NT2/D1 (cell line): ENCODE measurements at regions not wholly inside any gene's neighbourhood (a gene's known extent, or its start where the extent isn't known, plus 50 kb on each side); places are given as distances from the start of the nearest gene placed in this dataset.

Source experiments
- DNase-seq: peaks from one replicate; pipeline ENCODE4 v3.0.0-alpha.2; 2011; ENCODE audit warnings: low read depth, low spot score
- H3K27me3 ChIP-seq: 2 replicates; pipeline ENCODE4 v1.6.0; 2011; ENCODE audit warnings: mild to moderate bottlenecking; ENCODE audit not compliant: insufficient read length, insufficient read depth
- H3K36me3 ChIP-seq: 2 replicates; pipeline ENCODE4 v1.6.1; 2011; ENCODE audit warnings: mild to moderate bottlenecking, low read length, mixed read lengths; ENCODE audit not compliant: insufficient read depth, insufficient read length
- H3K4me1 ChIP-seq: 2 replicates; pipeline ENCODE4 v1.5.1; 2011; ENCODE audit not compliant: insufficient read depth, insufficient read length
- H3K4me3 ChIP-seq: 2 replicates; pipeline ENCODE4 v1.5.1; 2011; ENCODE audit warnings: low read depth; ENCODE audit not compliant: insufficient read length
- H3K9ac ChIP-seq: 2 replicates; pipeline ENCODE4 v1.6.0; 2011; ENCODE audit warnings: low read depth; ENCODE audit not compliant: insufficient read length
- H3K9me3 ChIP-seq: 2 replicates; pipeline ENCODE4 v1.5.1; 2011; ENCODE audit warnings: mild to moderate bottlenecking, low read length; ENCODE audit not compliant: insufficient read depth
- SUZ12 ChIP-seq: IDR thresholded peaks from 2 replicates; pipeline ENCODE4 v1.6.1; 2011; ENCODE audit not compliant: insufficient read length, insufficient read depth; ENCODE audit errors: extremely low read depth
- YY1 ChIP-seq: IDR thresholded peaks from 2 replicates; pipeline ENCODE4 v1.6.1; 2011; ENCODE audit not compliant: insufficient read length, insufficient read depth
- ZNF274 ChIP-seq: IDR thresholded peaks from 2 replicates; pipeline ENCODE4 v1.6.1; 2011; ENCODE audit warnings: mild to moderate bottlenecking, low read depth, low read length

DNA sequence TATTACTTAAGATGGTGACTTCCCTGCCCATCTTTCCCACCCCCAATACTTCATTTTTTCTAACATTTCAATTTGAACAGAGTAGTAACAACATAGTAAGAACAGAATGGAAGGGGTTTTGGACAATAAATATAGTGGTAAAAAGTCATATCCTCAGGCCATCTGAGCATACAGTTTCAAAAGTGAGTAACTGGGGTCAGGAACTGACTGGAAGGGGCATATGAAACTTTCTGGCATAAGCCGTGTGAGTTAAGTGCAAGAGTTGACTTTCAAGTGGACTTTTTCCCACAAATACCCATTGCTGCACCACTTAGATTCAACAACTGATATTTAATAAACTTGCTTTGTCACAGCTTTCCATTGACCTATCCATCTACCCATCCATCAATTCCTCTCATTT lies 153.5 kb upstream of the IL12A start:
- DNase-seq = no peak
- no peak overlapping the region for H3K4me3 ChIP-seq
- no peaks in the 10 kb centered on the region for H3K36me3 ChIP-seq
- TF ChIP-seq SUZ12 (no peak), YY1 (no peak), ZNF274 (no peak)
- H3K9ac ChIP-seq = no peak overlapping the region
- no peaks in the 10 kb centered on the region for H3K4me1 ChIP-seq
- H3K9me3 ChIP-seq = no peaks in the 10 kb centered on the region
- H3K27me3 ChIP-seq = no peaks in the 10 kb centered on the region

DNA sequence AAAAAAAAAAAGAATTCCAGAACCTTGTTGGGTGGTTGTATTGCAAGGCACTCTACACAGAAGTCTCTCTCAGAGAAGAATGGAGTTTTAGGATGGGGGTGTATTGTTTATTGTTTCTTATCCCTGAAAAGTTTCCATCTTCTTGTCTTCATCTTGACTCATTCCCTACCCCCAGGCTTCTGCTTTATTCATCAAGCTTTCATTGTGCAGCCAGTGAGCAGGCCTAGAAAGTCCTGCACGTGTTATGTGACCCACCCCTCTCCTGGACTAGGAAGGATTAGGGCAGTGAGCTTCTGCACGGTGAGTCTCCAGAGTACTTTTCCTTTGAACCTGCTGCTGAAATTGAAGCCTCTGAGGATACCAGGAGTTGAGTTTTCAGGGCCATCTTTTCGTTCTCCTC lies 150.9 kb upstream of the IL12A start:
- H3K4me1 ChIP-seq = no peaks in the 10 kb centered on the region
- DNase-seq = no peak
- no peak for TF ChIP-seq ZNF274
- no peak for TF ChIP-seq SUZ12
- TF ChIP-seq YY1 = no peak
- H3K9me3 ChIP-seq = no peaks in the 10 kb centered on the region
- no peaks in the 10 kb centered on the region for H3K36me3 ChIP-seq
- H3K9ac ChIP-seq = no peak overlapping the region
- no peak overlapping the region for H3K4me3 ChIP-seq
- no peaks in the 10 kb centered on the region for H3K27me3 ChIP-seq

DNA sequence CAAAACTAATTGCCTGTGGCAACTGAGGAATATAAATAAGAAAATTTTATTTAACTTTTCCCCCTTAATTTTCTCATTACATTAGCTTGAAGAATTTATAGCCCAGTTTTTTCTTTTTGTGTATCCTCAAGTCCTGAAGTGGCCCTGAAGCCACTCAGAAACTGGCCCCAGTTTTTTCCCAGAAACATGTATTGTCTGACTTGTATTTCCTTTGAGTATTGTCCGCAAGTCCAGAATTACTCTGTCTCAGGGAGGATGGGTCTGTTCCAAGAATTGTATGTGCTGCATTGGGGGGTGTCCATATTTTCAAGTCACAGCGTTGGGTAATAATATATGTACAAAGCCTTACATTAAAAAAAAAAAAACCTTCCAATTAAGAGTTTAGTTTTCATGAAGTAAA lies 149.7 kb upstream of the IL12A start:
- no peaks in the 10 kb centered on the region for H3K9me3 ChIP-seq
- DNase-seq = no peak
- H3K4me1 ChIP-seq = no peaks in the 10 kb centered on the region
- no peak overlapping the region for H3K9ac ChIP-seq
- TF ChIP-seq SUZ12 (no peak), ZNF274 (no peak), YY1 (no peak)
- no peaks in the 10 kb centered on the region for H3K36me3 ChIP-seq
- H3K27me3 ChIP-seq = no peaks in the 10 kb centered on the region
- H3K4me3 ChIP-seq = no peak overlapping the region

DNA sequence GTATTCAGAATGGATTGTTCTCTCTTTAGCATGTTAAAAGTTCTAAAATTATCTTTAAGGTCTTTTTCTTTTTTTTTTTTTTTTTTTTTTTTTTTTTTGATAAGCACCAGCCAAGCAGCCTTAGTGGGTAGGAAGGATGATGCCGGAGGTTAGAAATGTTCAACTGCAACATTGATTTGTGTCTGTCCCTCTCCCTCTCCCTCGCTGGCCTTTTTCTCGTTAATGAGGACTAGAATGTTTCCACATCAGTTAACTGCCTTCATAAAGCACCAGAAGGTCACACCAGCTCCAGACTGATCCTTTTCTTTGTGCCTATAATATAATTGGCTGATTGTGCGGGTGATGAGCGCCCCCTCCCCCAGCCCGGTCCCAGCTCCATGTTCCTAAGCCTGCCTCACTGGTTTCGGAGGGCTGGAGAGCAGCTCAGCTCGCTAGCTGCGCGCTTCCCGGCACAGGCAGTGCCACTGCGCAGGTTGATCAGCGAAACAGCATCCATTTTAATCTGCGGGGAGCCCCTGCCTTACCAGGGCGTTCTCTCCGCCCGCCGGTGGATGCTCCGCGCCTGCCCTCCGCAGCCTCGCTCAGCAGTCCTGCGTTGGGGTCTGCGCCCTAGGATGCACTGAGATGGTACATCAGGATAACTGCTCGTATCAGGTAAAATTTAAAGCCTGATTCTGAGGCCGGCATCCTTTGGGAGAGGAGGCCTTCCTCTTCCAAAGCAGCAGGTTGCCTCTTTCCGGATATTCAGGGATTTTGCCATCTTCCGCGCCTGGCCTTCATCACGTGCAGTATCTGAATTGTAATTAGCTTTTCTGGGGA lies 148.9 kb upstream of the IL12A start, which contains the start of gene SCHIP1:
Gene SCHIP1, plus strand, starts transcription at position 301 of the 819 bp plus-strand sequence.
- TF ChIP-seq YY1 (no peak), ZNF274 (no peak), SUZ12 (no peak)
- no peaks in the 10 kb centered on the region for H3K4me1 ChIP-seq
- peak; percentile 59 for DNase-seq
- H3K9me3 ChIP-seq = no peaks in the 10 kb centered on the region
- H3K4me3 ChIP-seq = peak within 1 kb of the TSS; percentile 38
- H3K36me3 ChIP-seq = no peaks in the 10 kb centered on the region
- H3K9ac ChIP-seq = peak within 1 kb of the TSS; percentile 53
- H3K27me3 ChIP-seq = no peaks in the 10 kb centered on the region

- H3K9ac ChIP-seq = no peak overlapping the region
- no peak for DNase-seq
- H3K36me3 ChIP-seq = no peaks in the 10 kb centered on the region
- no peaks in the 10 kb centered on the region for H3K9me3 ChIP-seq
- no peaks in the 10 kb centered on the region for H3K27me3 ChIP-seq
- TF ChIP-seq ZNF274 = no peak
- no peak overlapping the region for H3K4me3 ChIP-seq
- no peaks in the 10 kb centered on the region for H3K4me1 ChIP-seq
These were observed 147.8 kb upstream of the IL12A start for GRCh38 chr3:159840703-159841299.

DNA sequence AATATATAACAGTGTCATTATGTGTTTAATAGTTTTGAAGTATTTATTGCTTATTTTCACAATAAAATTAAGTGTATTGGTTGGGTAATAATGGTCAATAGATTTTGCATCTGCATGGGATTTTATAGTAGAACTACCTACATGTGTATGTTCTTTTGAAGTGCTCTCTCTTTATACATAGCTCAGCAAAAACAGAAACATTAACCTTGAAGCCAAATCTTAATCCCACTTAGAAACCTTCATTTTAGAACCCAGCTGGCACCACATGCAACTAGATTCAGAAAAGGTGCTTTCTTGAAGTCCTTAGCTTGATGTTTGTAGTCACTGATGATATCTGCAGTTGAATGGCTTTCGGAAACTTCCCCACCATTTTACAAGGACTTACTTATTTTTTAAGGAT lies 146.9 kb upstream of the IL12A start:
- no peak for DNase-seq
- Histone ChIP-seq H3K4me1 (no peaks in the 10 kb centered on the region), H3K27me3 (no peaks in the 10 kb centered on the region), H3K36me3 (no peaks in the 10 kb centered on the region), H3K9ac (no peak overlapping the region), H3K4me3 (no peak overlapping the region), H3K9me3 (no peaks in the 10 kb centered on the region)
- TF ChIP-seq ZNF274 (no peak), SUZ12 (no peak)

GRCh38 chr3:159843840-159844730 lies 144.6 kb upstream of the IL12A start:
- H3K9ac ChIP-seq = no peak overlapping the region

More at GRCh38 chr3:159843840-159844730, 144.6 kb upstream of the IL12A start:
- Histone ChIP-seq H3K4me1 (no peaks in the 10 kb centered on the region), H3K27me3 (no peaks in the 10 kb centered on the region), H3K9me3 (peaks cover 11% of the 10 kb centered on the region), H3K36me3 (no peaks in the 10 kb centered on the region), H3K4me3 (no peak overlapping the region)
- TF ChIP-seq YY1 (no peak), ZNF274 (no peak), SUZ12 (no peak)
- no peak for DNase-seq
